GM10266 (cell line): ENCODE measurements at regions not wholly inside any gene's neighbourhood (a gene's known extent, or its start where the extent isn't known, plus 50 kb on each side); places are given as distances from the start of the nearest gene placed in this dataset.

Experiments used
- DNase-seq: peaks from one replicate; pipeline ENCODE4 v3.0.0; 2012; ENCODE audit errors: extremely low spot score
- CTCF ChIP-seq: IDR thresholded peaks from 2 replicates; pipeline ENCODE4 v1.5.1; 2012; ENCODE audit warnings: mild to moderate bottlenecking, low read depth; ENCODE audit not compliant: control insufficient read depth, insufficient read depth; ENCODE audit errors: missing control alignments

GRCh38 chr5:14090755-14091154, 52.4 kb upstream of the TRIO start:
- DNase-seq, result no peak
- TF ChIP-seq CTCF, result no peak

GRCh38 chr5:14090290-14090689, 52.9 kb upstream of the TRIO start:
- DNase-seq, result no peak
- TF ChIP-seq CTCF, result no peak

GRCh38 chr5:14089198-14089597, 53.9 kb upstream of the TRIO start:
- DNase-seq, result no peak
- no peak for TF ChIP-seq CTCF

GRCh38 chr5:14086261-14086660, 56.9 kb upstream of the TRIO start:
- no peak for TF ChIP-seq CTCF
- DNase-seq, result no peak

GRCh38 chr5:14082973-14083372, 60.2 kb upstream of the TRIO start:
- no peak for TF ChIP-seq CTCF
- DNase-seq, result no peak

- no peak for TF ChIP-seq CTCF
- DNase-seq, result no peak
Measured at GRCh38 chr5:14082523-14082922, 60.6 kb upstream of the TRIO start.

- no peak for TF ChIP-seq CTCF
- DNase-seq, result no peak
Measured at GRCh38 chr5:14081791-14082190, 61.4 kb upstream of the TRIO start.
